B cell (primary cell): ENCODE measurements at regions not wholly inside any gene's neighbourhood (a gene's known extent, or its start where the extent isn't known, plus 50 kb on each side); places are given as distances from the start of the nearest gene placed in this dataset.

Experiments used
- ATAC-seq: fragments of 200-7000 bp; cut with Tn5 transposase; one replicate; pipeline ENCODE4 v1.10.0; 2021; ENCODE audit warnings: low read depth, mild to moderate bottlenecking, moderate number of reproducible peaks, moderate library complexity
- CTCF ChIA-PET: fragments of 350-600 bp; sonication (Branson Sonifier 250); formaldehyde crosslinking; loops from one replicate; lab custom pipeline; 2021; ENCODE audit warnings: antibody characterized with exemption, inconsistent platforms; lab: Charles Lee
- POLR2A ChIA-PET: fragments of 350-600 bp; sonication (Branson Sonifier 250); formaldehyde crosslinking; loops from one replicate; lab custom pipeline; 2021; ENCODE audit warnings: antibody characterized with exemption; lab: Charles Lee
- DNase-seq: peaks from one replicate; pipeline ENCODE4 v3.0.0; 2013
- H2AFZ ChIP-seq: 2 replicates; pipeline ENCODE4 v1.6.1; 2012; ENCODE audit warnings: mild to moderate bottlenecking, low read depth, low read length; ENCODE audit not compliant: insufficient read depth, poor library complexity, severe bottlenecking
- H3K27ac ChIP-seq, 2 donors: 1 replicate in 1 of 2; 2 replicates in 1 of 2; pipeline ENCODE4 v1.5.1; 2012 to 2013; ENCODE audit warnings: low read length in 2 of 2, mild to moderate bottlenecking in 2 of 2, moderate library complexity in 1 of 2
- H3K27me3 ChIP-seq, 4 experiments: fragments of 200-600 bp in 1 of 4; sonication (generic) in 1 of 4; replicated peaks in 1 of 4; 1 replicate in 2 of 4; 2 replicates in 2 of 4; pipeline versions ENCODE4 v1.6.1 to v1.7.0; 2013 to 2016; ENCODE audit warnings: low read length in 3 of 4, mild to moderate bottlenecking in 2 of 4, mixed read lengths in 1 of 4, moderate library complexity in 1 of 4; ENCODE audit not compliant: insufficient read depth in 4 of 4, control insufficient read depth in 3 of 4; ENCODE audit errors: control extremely low read depth in 1 of 4
- H3K36me3 ChIP-seq, 2 experiments: replicated peaks in 1 of 2; 1 replicate in 1 of 2; 2 replicates in 1 of 2; pipeline versions ENCODE4 v1.6.1 to v1.7.1; 2013; ENCODE audit warnings: low read length in 1 of 2; ENCODE audit not compliant: insufficient read depth in 2 of 2, control insufficient read depth in 1 of 2; ENCODE audit errors: control extremely low read depth in 1 of 2, extremely low read depth in 1 of 2
- H3K4me1 ChIP-seq, 2 donors: fragments of 200-600 bp in 1 of 2; sonication (generic) in 1 of 2; 1 replicate in 1 of 2; 2 replicates in 1 of 2; pipeline versions ENCODE4 v1.5.1 to v1.6.1; 2013 to 2017; ENCODE audit warnings: low read length in 2 of 2; ENCODE audit not compliant: control insufficient read depth in 2 of 2, insufficient read depth in 2 of 2
- H3K4me2 ChIP-seq: replicated peaks from 2 replicates; pipeline ENCODE3; 2012; ENCODE audit warnings: mild to moderate bottlenecking, low read depth, low read length; ENCODE audit not compliant: poor library complexity, severe bottlenecking
- H3K4me3 ChIP-seq, 5 experiments: fragments of 200-600 bp in 1 of 5; sonication (generic) in 1 of 5; 1 replicate in 3 of 5; 2 replicates in 2 of 5; pipeline versions ENCODE4 v1.5.1 to v1.7.0; 2011 to 2016; ENCODE audit warnings: low read length in 4 of 5, mild to moderate bottlenecking in 4 of 5, low read depth in 2 of 5, control low read depth in 1 of 5, moderate library complexity in 1 of 5; ENCODE audit not compliant: insufficient read depth in 1 of 5; ENCODE audit errors: control extremely low read depth in 1 of 5, extremely low read depth in 1 of 5
- H3K79me2 ChIP-seq: fragments of 200-600 bp; sonication (generic); one replicate; pipeline ENCODE4 v1.6.0; 2016; ENCODE audit warnings: low read length; ENCODE audit not compliant: control insufficient read depth, insufficient read depth
- H3K9ac ChIP-seq: fragments of 200-600 bp; sonication (generic); 2 replicates; pipeline ENCODE4 v1.6.1; 2017; ENCODE audit warnings: mild to moderate bottlenecking, low read length, moderate library complexity
- H3K9me3 ChIP-seq, 3 donors: one replicate each; pipeline versions ENCODE4 v1.6.1 to v1.7.1; 2013; ENCODE audit warnings: low read length in 2 of 3; ENCODE audit not compliant: control insufficient read depth in 2 of 3, insufficient read depth in 1 of 3; ENCODE audit errors: control extremely low read depth in 1 of 3
- H4K20me1 ChIP-seq: 2 replicates; pipeline ENCODE4 v1.6.0; 2012; ENCODE audit warnings: mild to moderate bottlenecking, low read length; ENCODE audit not compliant: insufficient read depth, control insufficient read depth, poor library complexity, severe bottlenecking
- H3K27ac Mint-ChIP-seq: one replicate; pipeline ENCODE4 v1.8.0; 2021; ENCODE audit warnings: mixed read lengths
- H3K27me3 Mint-ChIP-seq: one replicate; pipeline ENCODE4 v1.8.0; 2021; ENCODE audit warnings: mixed read lengths
- H3K4me1 Mint-ChIP-seq: one replicate; pipeline ENCODE4 v1.8.0; 2021; ENCODE audit warnings: mixed read lengths
- H3K4me3 Mint-ChIP-seq: one replicate; pipeline ENCODE4 v1.8.0; 2021; ENCODE audit warnings: mixed read lengths
- H3K9me3 Mint-ChIP-seq: one replicate; pipeline ENCODE4 v1.8.0; 2022; ENCODE audit warnings: mixed read lengths; ENCODE audit not compliant: insufficient read depth
- CTCF ChIP-seq: fragments of 200-600 bp; IDR thresholded peaks from one replicate; pipeline ENCODE4 v1.8.0; 2022; ENCODE audit warnings: antibody characterized with exemption, mild to moderate bottlenecking
- EZH2 ChIP-seq: IDR thresholded peaks from 2 replicates; pipeline ENCODE4 v1.6.1; 2012; ENCODE audit warnings: borderline replicate concordance, low read depth, mild to moderate bottlenecking, moderate library complexity, low read length; ENCODE audit not compliant: insufficient read depth, poor library complexity, severe bottlenecking
- WGBS: methylation state at CpG from one replicate; pipeline ENCODE4 v1.1.5; 2013; ENCODE audit warnings: missing lambda C conversion rate; ENCODE audit not compliant: insufficient coverage; 5-methylcytosine and 5-hydroxymethylcytosine counted together
- intact Hi-C: fragments of 100-400 bp; cut with micrococcal nuclease; formaldehyde crosslinking; loops from one replicate; pipeline ENCODE4 v1.10.0; 2022

- intact Hi-C loops, result no loop called here
- no peak for ATAC-seq
- Histone ChIP-seq H3K4me2 (no peak overlapping the region), H3K27ac (no peak overlapping the region), H3K79me2 (no peaks in the 10 kb centered on the region), H4K20me1 (no peaks in the 10 kb centered on the region), H3K9me3 (peaks cover 0 to 4% (median 0%) of the 10 kb centered on the region in 3 donors), H3K9ac (no peak overlapping the region), H3K4me1 (no peaks in the 10 kb centered on the region), H3K36me3 (no peaks in the 10 kb centered on the region), H2AFZ (no peak overlapping the region), H3K4me3 (no peak overlapping the region), H3K27me3 (no peaks in the 10 kb centered on the region)
- DNase-seq, result no peak
- WGBS, result 82% methylated on average over 6 of the region's 10 CpGs
- POLR2A ChIA-PET, result no interaction called here
- Mint-ChIP-seq H3K4me3 (no peak overlapping the region), H3K27me3 (peaks cover 10% of the 10 kb centered on the region), H3K9me3 (peaks cover 2% of the 10 kb centered on the region), H3K27ac (no peak overlapping the region), H3K4me1 (no peaks in the 10 kb centered on the region)
- CTCF ChIA-PET, result interaction anchor here (1.3 kb wide), 1 partner anchor 8 kb away, joined by 3 read pairs; no protein-coding TSS in a partner anchor
- TF ChIP-seq EZH2, result no peak
- TF ChIP-seq CTCF, result no peak
Measured at GRCh38 chr20:20967564-20968184, 138.5 kb downstream of the LINC00237 start.

GRCh38 chr20:20966171-20966570 is 140.0 kb downstream of the LINC00237 start:
- CTCF ChIA-PET, result interaction anchor here (1.3 kb wide), 1 partner anchor 10 kb away, joined by 3 read pairs; no protein-coding TSS in a partner anchor
- H3K27ac ChIP-seq, result no peak overlapping the region
- H3K36me3 ChIP-seq, result no peaks in the 10 kb centered on the region
- H3K4me2 ChIP-seq, result no peak overlapping the region
- Mint-ChIP-seq H3K9me3 (peaks cover 2% of the 10 kb centered on the region), H3K27ac (no peak overlapping the region), H3K4me1 (no peaks in the 10 kb centered on the region), H3K4me3 (no peak overlapping the region), H3K27me3 (peaks cover 10% of the 10 kb centered on the region)
- intact Hi-C loops, result no loop called here
- peaks cover 0 to 2% (median 0%) of the 10 kb centered on the region in 4 experiments for H3K27me3 ChIP-seq
- no peaks in the 10 kb centered on the region for H3K4me1 ChIP-seq
- POLR2A ChIA-PET, result no interaction called here
- no peak for TF ChIP-seq CTCF
- TF ChIP-seq EZH2, result no peak
- ATAC-seq, result no peak
- no CpG with 5 or more reads among the region's 8 CpGs for WGBS
- H3K9me3 ChIP-seq, result peaks cover 0 to 4% (median 0%) of the 10 kb centered on the region in 3 donors
- H4K20me1 ChIP-seq, result no peaks in the 10 kb centered on the region
- no peak overlapping the region for H3K9ac ChIP-seq
- H3K4me3 ChIP-seq, result no peak overlapping the region
- no peak overlapping the region for H2AFZ ChIP-seq
- H3K79me2 ChIP-seq, result no peaks in the 10 kb centered on the region
- no peak for DNase-seq
